IMR-90 (cell line): ENCODE measurements at regions not wholly inside any gene's neighbourhood (a gene's known extent, or its start where the extent isn't known, plus 50 kb on each side); places are given as distances from the start of the nearest gene placed in this dataset.

ENCODE experiments used
- ATAC-seq: fragments of 200-7000 bp; cut with Tn5 transposase; 2 replicates; pipeline ENCODE4 v1.9.1; 2020; ENCODE audit warnings: low read depth, mild to moderate bottlenecking, moderate library complexity
- BruUV-seq: library from RNA; stranded (reverse); fragments of 400-500 nt; replicated peaks from 2 replicates; lab custom pipeline; 2021; lab: Mats Ljungman, UMichigan
- CTCF ChIA-PET: fragments of 300-600 bp; formaldehyde crosslinking; extraction: SDS; loops from one replicate; lab custom pipeline; 2021; ENCODE audit warnings: antibody characterized with exemption; lab: Yijun Ruan, JAX
- POLR2A ChIA-PET: fragments of 300-600 bp; sonication (Branson Sonifier 250); formaldehyde crosslinking; loops from one replicate; lab custom pipeline; 2022; ENCODE audit warnings: antibody characterized with exemption; ENCODE audit not compliant: unreplicated experiment; lab: Charles Lee
- DNase-seq: peaks from one replicate; pipeline ENCODE4 v3.0.0; 2013
- H2AFZ ChIP-seq: replicated peaks from 2 replicates; pipeline ENCODE3; 2013; ENCODE audit warnings: low read length, mild to moderate bottlenecking; ENCODE audit not compliant: poor library complexity
- H2AK5ac ChIP-seq: 2 replicates; pipeline ENCODE4 v1.6.1; 2013; ENCODE audit warnings: low read depth, low read length, inconsistent platforms
- H2AK9ac ChIP-seq: replicated peaks from 2 replicates; pipeline ENCODE3; 2013; ENCODE audit warnings: mild to moderate bottlenecking, low read depth, low read length, moderate library complexity; ENCODE audit not compliant: poor library complexity
- H2BK120ac ChIP-seq: 2 replicates; pipeline ENCODE4 v1.6.1; 2013; ENCODE audit warnings: low read depth, low read length, inconsistent platforms
- H2BK15ac ChIP-seq: 3 replicates; pipeline ENCODE4 v1.6.1; 2013; ENCODE audit warnings: low read depth, low read length, inconsistent platforms
- H2BK20ac ChIP-seq: 2 replicates; pipeline ENCODE4 v1.6.1; 2013; ENCODE audit warnings: low read depth, mild to moderate bottlenecking, inconsistent platforms, low read length, moderate library complexity
- H2BK5ac ChIP-seq: 2 replicates; pipeline ENCODE4 v1.6.1; 2013; ENCODE audit warnings: mild to moderate bottlenecking, low read depth, low read length, inconsistent platforms; ENCODE audit not compliant: poor library complexity, severe bottlenecking
- H3K14ac ChIP-seq: replicated peaks from 2 replicates; pipeline ENCODE4 v1.6.1; 2013; ENCODE audit warnings: low read depth, low read length, inconsistent platforms
- H3K18ac ChIP-seq: 2 replicates; pipeline ENCODE4 v1.6.1; 2013; ENCODE audit warnings: low read depth, low read length, control low read depth
- H3K23ac ChIP-seq: 2 replicates; pipeline ENCODE4 v1.6.1; 2013; ENCODE audit warnings: low read depth, low read length, inconsistent platforms
- H3K27ac ChIP-seq: 2 replicates; pipeline ENCODE4 v1.5.1; 2013; ENCODE audit warnings: mild to moderate bottlenecking, control low read depth, low read length; ENCODE audit not compliant: insufficient read depth
- H3K27me3 ChIP-seq: 2 replicates; pipeline ENCODE4 v1.6.1; 2013; ENCODE audit warnings: low read length; ENCODE audit not compliant: control insufficient read depth, insufficient read depth
- H3K36me3 ChIP-seq: 2 replicates; pipeline ENCODE4 v1.6.1; 2013; ENCODE audit warnings: low read length, mixed read lengths; ENCODE audit not compliant: control insufficient read depth, insufficient read depth
- H3K4ac ChIP-seq: 2 replicates; pipeline ENCODE4 v1.6.1; 2013; ENCODE audit warnings: low read depth, low read length, inconsistent platforms
- H3K4me1 ChIP-seq: 2 replicates; pipeline ENCODE4 v1.6.1; 2013; ENCODE audit warnings: low read length, mixed read lengths; ENCODE audit not compliant: control insufficient read depth, insufficient read depth
- H3K4me2 ChIP-seq: 2 replicates; pipeline ENCODE4 v1.6.1; 2013; ENCODE audit warnings: low read depth, mild to moderate bottlenecking, control low read depth, low read length, moderate library complexity
- H3K4me3 ChIP-seq: 2 replicates; pipeline ENCODE4 v1.5.1; 2013; ENCODE audit warnings: low read depth, mild to moderate bottlenecking, control low read depth, low read length, moderate library complexity; ENCODE audit not compliant: insufficient read depth
- H3K56ac ChIP-seq: 2 replicates; pipeline ENCODE4 v1.6.1; 2013; ENCODE audit warnings: low read length, inconsistent platforms; ENCODE audit not compliant: insufficient read depth; ENCODE audit errors: extremely low read depth
- H3K79me1 ChIP-seq, 2 experiments: 2 replicates each; pipeline ENCODE4 v1.6.1; 2013; ENCODE audit warnings: low read length in 2 of 2, inconsistent platforms in 1 of 2, low read depth in 1 of 2
- H3K9ac ChIP-seq: 2 replicates; pipeline ENCODE4 v1.6.1; 2013; ENCODE audit warnings: low read depth, low read length, control low read depth
- H3K9me1 ChIP-seq: 2 replicates; pipeline ENCODE4 v1.6.1; 2013; ENCODE audit warnings: low read length, inconsistent platforms; ENCODE audit not compliant: insufficient read depth
- H3K9me3 ChIP-seq: 2 replicates; pipeline ENCODE4 v1.6.1; 2013; ENCODE audit warnings: low read length; ENCODE audit not compliant: control insufficient read depth, insufficient read depth
- H4K20me1 ChIP-seq: 2 replicates; pipeline ENCODE4 v1.6.1; 2013; ENCODE audit warnings: low read length, inconsistent platforms; ENCODE audit not compliant: insufficient read depth
- H4K5ac ChIP-seq: 2 replicates; pipeline ENCODE4 v1.6.1; 2013; ENCODE audit warnings: mild to moderate bottlenecking, low read depth, low read length, control low read depth
- H4K8ac ChIP-seq, 2 experiments: 2 replicates each; pipeline ENCODE4 v1.6.1; 2013; ENCODE audit warnings: low read depth in 2 of 2, low read length in 2 of 2, control low read depth in 1 of 2, inconsistent platforms in 1 of 2
- H4K91ac ChIP-seq: 2 replicates; pipeline ENCODE4 v1.6.1; 2013; ENCODE audit warnings: low read depth, low read length, inconsistent platforms; ENCODE audit not compliant: insufficient read depth
- CEBPB ChIP-seq: IDR thresholded peaks from 2 replicates; pipeline ENCODE4 v1.6.1; 2012; ENCODE audit warnings: low read depth, low read length, improper control_type of control experiment
- CHD1 ChIP-seq: IDR thresholded peaks from 2 replicates; pipeline ENCODE4 v1.6.1; 2012; ENCODE audit warnings: low read depth, low read length, improper control_type of control experiment
- CTCF ChIP-seq: conservative IDR thresholded peaks from 2 replicates; pipeline ENCODE4 v1.5.1; 2012; ENCODE audit warnings: mild to moderate bottlenecking, low read depth, low read length, improper control_type of control experiment
- ELK1 ChIP-seq: fragments of 150-350 bp; IDR thresholded peaks from 2 replicates; pipeline ENCODE4 v1.6.1; 2016; ENCODE audit warnings: low read depth, mild to moderate bottlenecking, low read length, moderate library complexity, borderline replicate concordance
- FOS ChIP-seq: fragments of 150-350 bp; IDR thresholded peaks from 2 replicates; pipeline ENCODE4 v1.6.1; 2016; ENCODE audit warnings: low read depth, low read length
- MAFK ChIP-seq: IDR thresholded peaks from 2 replicates; pipeline ENCODE4 v1.6.1; 2012; ENCODE audit warnings: low read depth, low read length, improper control_type of control experiment
- NFE2L2 ChIP-seq: fragments of 150-350 bp; IDR thresholded peaks from 2 replicates; pipeline ENCODE4 v1.6.1; 2016; ENCODE audit warnings: low read depth, mild to moderate bottlenecking, low read length
- POLR2A ChIP-seq: IDR thresholded peaks from 2 replicates; pipeline ENCODE4 v1.6.1; 2012; ENCODE audit warnings: mild to moderate bottlenecking, low read depth, low read length
- RAD21 ChIP-seq: IDR thresholded peaks from 2 replicates; pipeline ENCODE4 v1.6.1; 2012; ENCODE audit warnings: low read length, improper control_type of control experiment
- RCOR1 ChIP-seq: IDR thresholded peaks from 2 replicates; pipeline ENCODE4 v1.6.1; 2012; ENCODE audit warnings: mild to moderate bottlenecking, low read length, improper control_type of control experiment; ENCODE audit not compliant: insufficient replicate concordance
- RFX5 ChIP-seq: IDR thresholded peaks from 2 replicates; pipeline ENCODE4 v1.8.0; 2012; ENCODE audit warnings: low read depth, mild to moderate bottlenecking, low read length, moderate library complexity
- SMC3 ChIP-seq: fragments of 150-350 bp; IDR thresholded peaks from 2 replicates; pipeline ENCODE4 v1.6.1; 2016; ENCODE audit warnings: low read depth, mild to moderate bottlenecking, antibody characterized with exemption, low read length, moderate library complexity
- USF2 ChIP-seq: fragments of 150-350 bp; IDR thresholded peaks from 2 replicates; pipeline ENCODE4 v1.6.1; 2017; ENCODE audit warnings: mild to moderate bottlenecking, antibody characterized with exemption, low read length, low read depth
- WGBS, 2 experiments: methylation state at CpG; one replicate each; pipeline versions ENCODE4 v1.1.5 to v1.1.7; 2013; ENCODE audit warnings: missing lambda C conversion rate in 2 of 2; ENCODE audit not compliant: insufficient read length in 1 of 2; ENCODE audit errors: extremely low coverage in 2 of 2; 5-methylcytosine and 5-hydroxymethylcytosine counted together
- dilution Hi-C: fragments of 300-500 bp; cut with HindIII; formaldehyde crosslinking; loops from one replicate; pipeline ENCODE4 v1.14.3; 2018; ENCODE audit warnings: low sequenced_read_pairs; ENCODE audit not compliant: unreplicated experiment
- in situ Hi-C: fragments of 300-500 bp; cut with MboI; formaldehyde crosslinking; loops from 3 replicates; pipeline ENCODE4 v1.14.3; 2019; ENCODE audit warnings: low sequenced_read_pairs, inconsistent platforms, mixed read lengths
- intact Hi-C: fragments of 100-400 bp; cut with micrococcal nuclease; formaldehyde crosslinking; loops from 2 replicates; pipeline ENCODE4 v1.10.0; 2022

GRCh38 chr21:35268261-35268660 is 219.2 kb upstream of the RUNX1 start:
- no peaks in the 10 kb centered on the region for H3K36me3 ChIP-seq
- no peak overlapping the region for H3K56ac ChIP-seq
- H2AK5ac ChIP-seq: no peak overlapping the region
- peaks cover 4% of the 10 kb centered on the region; the same call in 1 of the 2 replicates for H3K4me1 ChIP-seq
- H4K20me1 ChIP-seq: no peaks in the 10 kb centered on the region
- no peak overlapping the region for H3K9ac ChIP-seq
- TF ChIP-seq RCOR1 (no peak), FOS (no peak), CTCF (no peak), NFE2L2 (no peak), CEBPB (no peak), RFX5 (no peak), MAFK (no peak), POLR2A (no peak), USF2 (no peak), SMC3 (no peak), ELK1 (no peak), RAD21 (no peak), CHD1 (no peak)
- dilution Hi-C loops: no loop called here
- H3K14ac ChIP-seq: no peak overlapping the region
- DNase-seq (no peak), ATAC-seq (no peak)
- BruUV-seq: no TSS peak
- H3K18ac ChIP-seq: no peak overlapping the region
- no peaks in the 10 kb centered on the region for H3K27me3 ChIP-seq
- H2BK15ac ChIP-seq: no peak overlapping the region
- no peak overlapping the region for H4K8ac ChIP-seq
- no peak overlapping the region for H3K4me3 ChIP-seq
- H3K9me3 ChIP-seq: no peaks in the 10 kb centered on the region
- no peak overlapping the region for H2BK5ac ChIP-seq
- 0 out of 2 replicates have a peak, but pooled peaks cover 3% of the 10 kb centered on the region for H3K9me1 ChIP-seq
- H3K27ac ChIP-seq: no peak overlapping the region
- H3K79me1 ChIP-seq: no peaks in the 10 kb centered on the region
- POLR2A ChIA-PET: no interaction called here
- no CpG with 5 or more reads among the region's 1 CpG for WGBS, 2 experiments
- no peak overlapping the region for H2AK9ac ChIP-seq
- H3K4me2 ChIP-seq: no peak overlapping the region
- no peak overlapping the region for H3K4ac ChIP-seq
- no peak overlapping the region for H2BK120ac ChIP-seq
- in situ Hi-C loops: no loop called here
- intact Hi-C loops: no loop called here
- CTCF ChIA-PET: no interaction called here
- no peak overlapping the region for H3K23ac ChIP-seq
- H2BK20ac ChIP-seq: no peak overlapping the region
- H4K5ac ChIP-seq: no peak overlapping the region
- H2AFZ ChIP-seq: no peak overlapping the region
- no peak overlapping the region for H4K91ac ChIP-seq
